ENCODE measurements at regions not wholly inside any gene's neighbourhood (a gene's known extent, or its start where the extent isn't known, plus 50 kb on each side); places are given as distances from the start of the nearest gene placed in this dataset.
"Not testable (repeated sequence)": the region's sequence is repeated elsewhere in the genome, so short reads cannot be mapped to it uniquely, and the experiment has no call there.

- H3K27ac Mint-ChIP-seq, result no peak overlapping the region
- no peak overlapping the region for H3K4me3 Mint-ChIP-seq
- H3K27me3 Mint-ChIP-seq, result no peaks in the 10 kb centered on the region
- DNase-seq, result no peak
- H3K4me1 Mint-ChIP-seq (ENCODE audit: low read depth), result no peaks in the 10 kb centered on the region
- no peaks in the 10 kb centered on the region for H3K9me3 Mint-ChIP-seq
- no peaks in the 10 kb centered on the region for H3K36me3 Mint-ChIP-seq (ENCODE audit: low read depth)
These were observed 1487.0 kb upstream of the SLC10A2 start for GRCh38 chr13:104553186-104553585.

- DNase-seq, result no peak
- no peaks in the 10 kb centered on the region for H3K9me3 Mint-ChIP-seq
- no peaks in the 10 kb centered on the region for H3K27me3 Mint-ChIP-seq
- H3K4me1 Mint-ChIP-seq (ENCODE audit: low read depth), result no peaks in the 10 kb centered on the region
- H3K36me3 Mint-ChIP-seq (ENCODE audit: low read depth), result no peaks in the 10 kb centered on the region
- no peak overlapping the region for H3K27ac Mint-ChIP-seq
- no peak overlapping the region for H3K4me3 Mint-ChIP-seq
These were observed 1468.6 kb upstream of the SLC10A2 start for GRCh38 chr13:104534847-104535246.

GRCh38 chr13:104532132-104532531, 1465.9 kb upstream of the SLC10A2 start:
- Mint-ChIP-seq H3K9me3 (no peaks in the 10 kb centered on the region), H3K27me3 (no peaks in the 10 kb centered on the region), H3K4me3 (no peak overlapping the region), H3K4me1 (ENCODE audit: low read depth) (no peaks in the 10 kb centered on the region), H3K36me3 (ENCODE audit: low read depth) (no peaks in the 10 kb centered on the region), H3K27ac (no peak overlapping the region)
- DNase-seq, result no peak

- no peak overlapping the region for H3K4me3 Mint-ChIP-seq
- H3K9me3 Mint-ChIP-seq, result no peaks in the 10 kb centered on the region
- H3K27ac Mint-ChIP-seq, result no peak overlapping the region
- no peaks in the 10 kb centered on the region for H3K36me3 Mint-ChIP-seq (ENCODE audit: low read depth)
- DNase-seq, result no peak
- no peaks in the 10 kb centered on the region for H3K4me1 Mint-ChIP-seq (ENCODE audit: low read depth)
- no peaks in the 10 kb centered on the region for H3K27me3 Mint-ChIP-seq
These were observed 1464.5 kb upstream of the SLC10A2 start for GRCh38 chr13:104530741-104531140.

- Mint-ChIP-seq H3K27me3 (no peaks in the 10 kb centered on the region), H3K4me1 (ENCODE audit: low read depth) (no peaks in the 10 kb centered on the region), H3K4me3 (no peak overlapping the region), H3K9me3 (peaks cover 5% of the 10 kb centered on the region), H3K27ac (no peak overlapping the region), H3K36me3 (ENCODE audit: low read depth) (no peaks in the 10 kb centered on the region)
- DNase-seq, result no peak
These were observed 1460.3 kb upstream of the SLC10A2 start for GRCh38 chr13:104526561-104526960.

GRCh38 chr13:104525467-104525866, 1459.2 kb upstream of the SLC10A2 start:
- no peaks in the 10 kb centered on the region for H3K27me3 Mint-ChIP-seq
- H3K9me3 Mint-ChIP-seq, result peaks cover 5% of the 10 kb centered on the region
- H3K27ac Mint-ChIP-seq, result no peak overlapping the region
- no peaks in the 10 kb centered on the region for H3K4me1 Mint-ChIP-seq (ENCODE audit: low read depth)
- no peak for DNase-seq
- no peaks in the 10 kb centered on the region for H3K36me3 Mint-ChIP-seq (ENCODE audit: low read depth)
- H3K4me3 Mint-ChIP-seq, result no peak overlapping the region

GRCh38 chr13:104522235-104523072, 1456.2 kb upstream of the SLC10A2 start:
- Mint-ChIP-seq H3K27me3 (no peaks in the 10 kb centered on the region), H3K4me1 (ENCODE audit: low read depth) (no peaks in the 10 kb centered on the region), H3K4me3 (no peak overlapping the region), H3K9me3 (peaks cover 5% of the 10 kb centered on the region), H3K36me3 (ENCODE audit: low read depth) (no peaks in the 10 kb centered on the region), H3K27ac (no peak overlapping the region)
- DNase-seq, result no peak

- no peak for DNase-seq
- Mint-ChIP-seq H3K4me1 (ENCODE audit: low read depth) (no peaks in the 10 kb centered on the region), H3K4me3 (no peak overlapping the region), H3K27me3 (no peaks in the 10 kb centered on the region), H3K27ac (no peak overlapping the region), H3K9me3 (peaks cover 3% of the 10 kb centered on the region), H3K36me3 (ENCODE audit: low read depth) (no peaks in the 10 kb centered on the region)
These were observed 1444.2 kb upstream of the SLC10A2 start for GRCh38 chr13:104510422-104510821.

GRCh38 chr13:104493502-104493901, 1427.3 kb upstream of the SLC10A2 start:
- H3K4me1 Mint-ChIP-seq (ENCODE audit: low read depth); H3K27ac Mint-ChIP-seq; H3K27me3 Mint-ChIP-seq; DNase-seq; H3K4me3 Mint-ChIP-seq; H3K36me3 Mint-ChIP-seq (ENCODE audit: low read depth): not testable (repeated sequence)
- peaks cover 12% of the 10 kb centered on the region for H3K9me3 Mint-ChIP-seq

GRCh38 chr13:104491916-104492315, 1425.7 kb upstream of the SLC10A2 start:
- DNase-seq, result no peak
- Mint-ChIP-seq H3K9me3 (peaks cover 12% of the 10 kb centered on the region), H3K27ac (no peak overlapping the region), H3K4me1 (ENCODE audit: low read depth) (no peaks in the 10 kb centered on the region), H3K36me3 (ENCODE audit: low read depth) (no peaks in the 10 kb centered on the region), H3K27me3 (no peaks in the 10 kb centered on the region), H3K4me3 (no peak overlapping the region)

- no peak for DNase-seq
- no peaks in the 10 kb centered on the region for H3K36me3 Mint-ChIP-seq (ENCODE audit: low read depth)
- H3K9me3 Mint-ChIP-seq, result peaks cover 3% of the 10 kb centered on the region
- H3K4me1 Mint-ChIP-seq (ENCODE audit: low read depth), result no peaks in the 10 kb centered on the region
- no peak overlapping the region for H3K4me3 Mint-ChIP-seq
- no peak overlapping the region for H3K27ac Mint-ChIP-seq
- H3K27me3 Mint-ChIP-seq, result no peaks in the 10 kb centered on the region
These were observed 1420.8 kb upstream of the SLC10A2 start for GRCh38 chr13:104487006-104487405.

- Mint-ChIP-seq H3K9me3 (peaks cover 7% of the 10 kb centered on the region), H3K4me1 (ENCODE audit: low read depth) (no peaks in the 10 kb centered on the region), H3K27me3 (no peaks in the 10 kb centered on the region), H3K36me3 (ENCODE audit: low read depth) (no peaks in the 10 kb centered on the region), H3K27ac (no peak overlapping the region), H3K4me3 (no peak overlapping the region)
- DNase-seq, result no peak
These were observed 1419.4 kb upstream of the SLC10A2 start for GRCh38 chr13:104485571-104485970.

GRCh38 chr13:104483631-104484030, 1417.4 kb upstream of the SLC10A2 start:
- no peak overlapping the region for H3K27ac Mint-ChIP-seq
- H3K9me3 Mint-ChIP-seq, result peaks cover 18% of the 10 kb centered on the region
- no peak for DNase-seq
- H3K36me3 Mint-ChIP-seq (ENCODE audit: low read depth), result no peaks in the 10 kb centered on the region
- no peaks in the 10 kb centered on the region for H3K4me1 Mint-ChIP-seq (ENCODE audit: low read depth)
- no peak overlapping the region for H3K4me3 Mint-ChIP-seq
- H3K27me3 Mint-ChIP-seq, result no peaks in the 10 kb centered on the region

GRCh38 chr13:104477261-104477660, 1411.0 kb upstream of the SLC10A2 start:
- no peak overlapping the region for H3K4me3 Mint-ChIP-seq
- H3K27ac Mint-ChIP-seq, result no peak overlapping the region
- H3K27me3 Mint-ChIP-seq, result no peaks in the 10 kb centered on the region
- H3K36me3 Mint-ChIP-seq (ENCODE audit: low read depth), result no peaks in the 10 kb centered on the region
- peaks cover 20% of the 10 kb centered on the region for H3K9me3 Mint-ChIP-seq
- no peak for DNase-seq
- no peaks in the 10 kb centered on the region for H3K4me1 Mint-ChIP-seq (ENCODE audit: low read depth)

GRCh38 chr13:104473936-104474335, 1407.7 kb upstream of the SLC10A2 start:
- H3K9me3 Mint-ChIP-seq, result peaks cover 4% of the 10 kb centered on the region
- H3K36me3 Mint-ChIP-seq (ENCODE audit: low read depth), result no peaks in the 10 kb centered on the region
- H3K27ac Mint-ChIP-seq, result no peak overlapping the region
- DNase-seq, result no peak
- no peaks in the 10 kb centered on the region for H3K27me3 Mint-ChIP-seq
- no peaks in the 10 kb centered on the region for H3K4me1 Mint-ChIP-seq (ENCODE audit: low read depth)
- no peak overlapping the region for H3K4me3 Mint-ChIP-seq

- no peaks in the 10 kb centered on the region for H3K4me1 Mint-ChIP-seq (ENCODE audit: low read depth)
- H3K36me3 Mint-ChIP-seq (ENCODE audit: low read depth), result no peaks in the 10 kb centered on the region
- no peak for DNase-seq
- peaks cover under 1% of the 10 kb centered on the region for H3K9me3 Mint-ChIP-seq
- H3K27ac Mint-ChIP-seq, result no peak overlapping the region
- H3K4me3 Mint-ChIP-seq, result no peak overlapping the region
- H3K27me3 Mint-ChIP-seq, result no peaks in the 10 kb centered on the region
These were observed 1399.8 kb upstream of the SLC10A2 start for GRCh38 chr13:104466016-104466415.

Data from activated T-cell treated with anti-CD3 and anti-CD28 coated beads, Interleukin-2, amount 50 U/mL, for 24 hours (primary cell).